Lung microvascular endothelial cell (primary cell): ENCODE measurements at regions not wholly inside any gene's neighbourhood (a gene's known extent, or its start where the extent isn't known, plus 50 kb on each side); places are given as distances from the start of the nearest gene placed in this dataset.

Experiments used
- DNase-seq, 2 donors: peaks; one replicate each; pipeline versions ENCODE4 v3.0.0 to v3.0.0-alpha.2; 2010; ENCODE audit warnings: low read depth in 2 of 2

DNA sequence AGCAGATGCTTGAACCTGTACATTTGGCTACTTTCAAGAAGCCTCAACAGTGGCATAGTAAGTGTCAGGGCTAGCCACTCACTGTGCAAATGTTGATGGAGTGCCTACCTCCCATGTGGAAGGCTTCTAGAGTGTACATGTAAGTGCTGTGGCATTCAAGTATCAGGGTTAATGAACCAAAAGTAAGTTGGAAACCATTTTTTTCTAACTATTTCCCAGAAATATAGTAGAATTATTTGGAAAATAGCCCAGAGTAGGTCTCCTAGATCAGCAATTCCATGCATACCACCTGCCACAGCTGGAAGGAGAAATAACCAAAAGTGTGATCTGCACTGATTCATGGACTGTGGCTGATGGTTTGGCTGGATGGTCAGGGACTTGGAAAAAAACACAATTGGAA lies 53.3 kb downstream of the FOXD1 start:
- no peak for DNase-seq

DNA sequence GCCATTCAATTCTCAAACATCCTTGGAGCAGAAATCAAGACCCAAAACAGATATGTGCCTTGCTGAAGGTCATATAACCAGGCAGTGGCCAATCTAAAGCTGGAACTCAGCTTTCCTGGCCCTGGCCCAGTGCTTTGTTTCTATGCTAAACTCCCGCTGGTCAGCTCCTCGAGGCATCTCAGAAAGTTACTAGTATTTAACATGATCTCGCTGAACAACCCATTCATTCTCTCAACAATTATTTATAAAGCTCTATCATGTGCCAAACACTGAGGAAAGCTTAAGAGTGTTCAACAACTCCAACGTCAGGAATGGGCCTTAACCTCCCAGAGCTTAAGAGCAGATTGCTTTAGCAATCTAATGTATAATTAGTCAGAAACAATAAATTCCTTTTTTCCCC lies 54.0 kb downstream of the FOXD1 start:
- no peak for DNase-seq

DNA sequence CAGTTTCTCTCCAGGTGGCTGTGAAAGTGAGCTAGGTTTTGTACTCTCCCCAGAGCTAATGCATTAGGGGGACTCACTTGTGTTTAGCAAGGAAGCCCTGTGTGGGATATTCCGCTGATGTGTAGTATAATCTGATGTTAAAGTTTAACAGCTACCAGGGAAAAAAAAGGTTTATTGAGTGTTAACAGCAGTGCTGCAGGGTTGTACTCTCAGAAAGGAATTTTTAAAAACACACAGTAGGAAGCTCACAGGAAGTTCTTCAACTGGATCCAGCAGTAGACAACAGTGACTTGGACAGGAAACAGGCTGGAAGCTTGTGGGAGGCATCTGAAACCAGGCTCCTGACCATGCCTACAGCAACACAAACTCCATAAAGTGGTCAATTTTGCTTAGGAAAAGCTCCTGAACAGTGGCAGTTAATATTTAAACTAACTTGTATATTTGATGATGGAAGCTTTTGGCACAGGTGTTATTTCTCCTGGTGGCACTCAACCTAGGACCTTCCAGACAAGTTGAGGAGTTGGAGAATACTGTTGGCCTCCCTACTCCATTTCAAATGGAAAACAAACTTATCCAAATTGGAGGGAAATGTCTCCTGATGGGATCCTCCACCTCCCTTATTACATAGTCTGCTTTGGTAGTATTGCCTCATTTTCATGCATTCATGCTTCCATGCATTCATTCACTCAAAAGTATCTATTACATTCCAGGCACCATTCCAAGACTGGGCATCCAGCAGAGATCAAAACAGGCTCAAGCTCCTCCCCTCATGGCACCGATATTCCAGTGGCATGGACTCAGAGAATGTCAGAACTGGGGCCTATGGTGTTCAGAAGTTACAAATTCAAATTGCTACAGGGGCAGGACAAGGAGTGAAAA lies 54.7 kb downstream of the FOXD1 start:
- peak; percentile 39 to 65 for DNase-seq

DNA sequence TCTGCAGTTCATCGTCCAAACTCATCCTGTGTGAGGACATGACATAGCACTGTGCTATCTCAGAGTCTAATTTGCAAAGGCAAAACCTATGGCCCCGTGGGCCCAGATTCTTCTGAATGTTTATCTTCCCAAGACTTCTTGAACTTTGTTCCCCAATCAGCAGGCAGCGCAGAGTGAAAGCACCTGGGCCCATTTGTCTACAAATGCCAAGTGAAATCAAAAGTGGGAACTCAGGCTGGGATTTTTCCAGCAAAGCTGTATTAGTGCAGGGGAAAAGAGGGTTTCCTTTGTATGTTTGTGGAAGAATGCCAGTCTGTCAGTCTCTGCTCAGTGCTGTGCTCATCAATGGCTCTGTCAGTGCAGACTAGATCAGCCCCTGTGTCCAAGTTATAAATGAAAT lies 55.8 kb downstream of the FOXD1 start:
- DNase-seq = peak in 1 of 2 donors; percentile 65

DNA sequence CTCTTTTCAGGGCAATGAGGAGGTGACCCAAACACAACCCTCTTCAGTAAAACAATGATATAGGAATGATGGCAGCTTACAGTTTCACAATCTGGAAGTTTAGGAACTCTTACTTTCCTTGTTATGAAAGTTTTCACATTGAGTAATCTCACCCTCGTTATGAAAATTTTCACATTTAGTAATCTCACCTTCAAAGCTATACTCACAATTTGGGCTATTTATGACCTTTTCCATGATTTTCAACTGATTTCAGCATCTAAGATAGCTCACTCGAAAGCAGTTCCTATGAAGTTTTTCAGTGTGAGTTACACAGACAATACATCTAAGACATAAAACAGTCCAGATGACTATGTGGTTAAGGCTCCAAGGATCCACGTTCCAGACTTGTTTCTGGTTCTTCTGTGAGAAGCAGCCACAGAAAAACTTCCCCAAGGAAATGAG lies 57.1 kb downstream of the FOXD1 start:
- no peak for DNase-seq

DNA sequence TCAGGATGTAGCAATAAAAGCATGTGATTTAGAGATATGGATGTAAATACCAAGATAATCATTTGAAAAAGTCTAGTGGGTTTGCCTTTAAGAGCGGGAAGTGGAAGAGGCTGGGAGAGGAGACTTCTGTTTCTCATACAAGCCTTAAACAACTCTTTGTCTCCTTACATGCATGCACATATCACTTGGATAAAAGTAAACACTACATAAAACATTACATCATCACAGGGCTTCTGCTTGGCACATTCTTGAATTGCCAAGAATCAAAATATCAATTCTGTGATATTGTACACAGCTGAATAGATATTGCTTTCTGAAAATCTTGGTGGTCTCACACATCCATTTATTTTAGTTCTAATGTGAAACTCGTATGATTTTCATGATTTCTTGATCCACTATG lies 57.6 kb downstream of the FOXD1 start:
- DNase-seq = no peak

DNA sequence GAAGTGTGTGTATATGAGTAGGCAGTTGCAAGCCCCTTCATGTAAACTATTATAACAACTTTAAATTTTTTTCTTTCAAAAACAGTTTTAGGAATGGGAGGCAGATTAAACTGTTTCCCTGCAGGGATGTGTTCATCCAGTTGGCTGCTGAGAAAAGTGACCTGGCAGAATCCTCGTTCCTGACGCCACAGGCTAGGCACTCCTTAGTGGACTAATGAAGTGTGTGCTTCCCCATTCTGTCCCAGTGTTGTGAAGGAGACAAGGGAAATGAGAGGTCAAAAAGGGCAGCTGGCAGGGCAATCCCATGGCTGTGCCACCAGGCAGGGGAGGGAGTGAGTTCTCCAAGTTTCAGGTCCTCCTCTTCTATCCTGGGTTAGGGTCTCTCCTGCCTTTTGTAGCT lies 59.8 kb downstream of the FOXD1 start:
- no peak for DNase-seq

DNA sequence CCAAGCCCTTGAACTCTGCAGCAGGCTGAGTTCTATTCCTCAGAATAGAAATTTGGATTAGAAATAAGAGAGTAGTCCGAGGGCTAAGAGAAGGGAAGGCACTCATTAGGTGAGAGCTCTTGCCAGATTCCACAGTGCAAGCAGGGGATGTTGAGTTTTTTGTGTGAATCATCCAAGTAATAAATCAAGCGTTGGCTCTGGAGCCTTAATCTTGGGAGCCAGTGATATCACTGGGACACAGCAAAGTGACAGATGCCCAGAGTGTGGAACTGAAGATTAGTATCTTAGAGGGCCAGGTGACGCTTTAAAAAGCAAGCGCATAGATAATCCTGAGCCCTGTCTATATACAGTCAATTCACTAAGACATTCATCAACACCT lies 60.3 kb downstream of the FOXD1 start:
- no peak for DNase-seq

DNA sequence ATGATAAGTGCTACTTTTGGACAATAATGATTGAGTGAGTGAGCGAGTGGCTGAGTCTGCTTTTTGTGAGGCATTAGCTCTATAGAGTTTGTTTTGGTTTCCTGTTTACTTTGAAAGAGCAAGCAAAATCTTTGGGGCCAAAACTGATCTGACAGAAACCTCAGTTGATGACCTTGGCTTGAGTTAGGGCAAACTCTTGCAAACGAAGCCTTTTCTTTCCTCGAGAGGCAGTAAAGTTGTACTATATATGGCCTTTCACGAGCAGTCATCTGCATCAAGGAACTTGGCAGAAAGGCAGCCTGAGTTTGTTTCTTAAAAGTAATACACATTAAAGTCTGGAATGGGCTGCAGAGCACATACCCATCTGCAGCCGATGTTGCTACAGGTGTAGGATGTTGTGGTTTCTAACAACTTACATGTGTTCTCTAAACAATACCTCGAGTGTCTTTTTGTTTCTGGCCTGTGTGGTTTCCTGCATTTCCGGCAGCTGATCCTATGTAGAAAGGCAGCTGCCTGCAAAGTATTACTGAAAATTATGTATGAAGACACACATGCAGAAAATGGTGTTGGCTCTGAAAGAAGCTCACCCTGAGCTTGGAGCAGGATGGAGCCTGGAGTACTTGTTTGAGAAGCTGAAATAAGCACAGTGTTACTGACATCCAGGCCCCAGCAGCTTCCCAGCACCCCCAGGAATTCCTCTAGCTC lies 60.8 kb downstream of the FOXD1 start:
- DNase-seq = peak in 1 of 2 donors; percentile 62

DNA sequence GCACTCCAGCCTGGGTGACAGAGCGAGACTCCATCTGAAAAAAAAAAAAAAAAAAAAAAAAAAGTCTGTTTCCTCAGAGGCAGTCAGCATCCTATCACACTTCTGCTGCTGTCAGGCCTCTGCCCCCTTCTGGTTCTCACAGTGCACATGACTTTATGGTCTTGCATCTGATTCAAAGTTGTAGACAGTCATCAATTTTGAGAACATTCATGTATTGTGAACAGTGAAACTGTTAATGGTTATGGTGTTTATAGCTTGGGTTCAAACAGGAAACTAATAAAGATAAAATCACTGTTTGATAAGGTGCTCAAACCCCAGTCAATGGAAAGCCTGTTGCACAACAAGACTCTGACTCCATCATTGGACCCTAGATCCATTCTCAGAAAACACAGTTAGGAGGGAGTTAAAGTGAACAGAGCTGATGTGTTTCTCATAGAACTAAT lies 61.4 kb downstream of the FOXD1 start:
- no peak for DNase-seq

DNA sequence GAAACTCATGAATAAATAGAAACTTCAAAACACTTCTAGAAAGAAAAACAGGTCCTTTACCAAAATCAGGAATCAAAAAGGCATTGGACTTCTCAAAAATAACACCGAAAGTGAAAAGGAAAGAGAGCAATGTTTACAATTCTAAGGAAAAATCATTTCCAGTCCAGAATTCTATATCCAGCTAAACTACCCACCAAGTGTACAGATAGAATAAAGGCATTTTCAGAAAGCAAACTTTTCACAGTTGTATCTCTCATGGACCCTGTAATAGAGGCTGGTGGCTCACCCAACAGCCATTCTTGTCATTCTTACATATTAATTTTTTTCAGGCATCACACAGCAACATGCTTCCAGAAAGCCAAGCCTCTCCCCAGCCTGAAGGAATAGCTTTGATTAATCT lies 63.7 kb downstream of the FOXD1 start:
- DNase-seq = no peak

DNA sequence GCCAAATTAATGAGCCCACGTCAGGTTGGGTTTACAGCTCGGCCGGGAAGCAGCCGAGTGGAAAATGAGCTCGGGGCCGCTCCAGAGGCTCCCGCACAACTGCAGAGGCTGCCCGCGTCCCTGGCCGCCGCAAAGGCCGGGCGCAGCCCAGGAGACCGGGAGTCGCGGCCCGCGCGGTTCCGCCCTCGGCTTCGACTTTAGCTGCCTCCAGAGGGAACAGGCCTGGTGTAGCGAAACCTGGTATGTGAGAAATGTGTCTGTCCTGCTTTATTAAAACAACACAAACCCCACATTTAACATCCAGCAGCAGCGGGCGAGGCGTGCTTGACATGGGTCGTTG lies 66.2 kb downstream of the FOXD1 start:
- DNase-seq = no peak

DNA sequence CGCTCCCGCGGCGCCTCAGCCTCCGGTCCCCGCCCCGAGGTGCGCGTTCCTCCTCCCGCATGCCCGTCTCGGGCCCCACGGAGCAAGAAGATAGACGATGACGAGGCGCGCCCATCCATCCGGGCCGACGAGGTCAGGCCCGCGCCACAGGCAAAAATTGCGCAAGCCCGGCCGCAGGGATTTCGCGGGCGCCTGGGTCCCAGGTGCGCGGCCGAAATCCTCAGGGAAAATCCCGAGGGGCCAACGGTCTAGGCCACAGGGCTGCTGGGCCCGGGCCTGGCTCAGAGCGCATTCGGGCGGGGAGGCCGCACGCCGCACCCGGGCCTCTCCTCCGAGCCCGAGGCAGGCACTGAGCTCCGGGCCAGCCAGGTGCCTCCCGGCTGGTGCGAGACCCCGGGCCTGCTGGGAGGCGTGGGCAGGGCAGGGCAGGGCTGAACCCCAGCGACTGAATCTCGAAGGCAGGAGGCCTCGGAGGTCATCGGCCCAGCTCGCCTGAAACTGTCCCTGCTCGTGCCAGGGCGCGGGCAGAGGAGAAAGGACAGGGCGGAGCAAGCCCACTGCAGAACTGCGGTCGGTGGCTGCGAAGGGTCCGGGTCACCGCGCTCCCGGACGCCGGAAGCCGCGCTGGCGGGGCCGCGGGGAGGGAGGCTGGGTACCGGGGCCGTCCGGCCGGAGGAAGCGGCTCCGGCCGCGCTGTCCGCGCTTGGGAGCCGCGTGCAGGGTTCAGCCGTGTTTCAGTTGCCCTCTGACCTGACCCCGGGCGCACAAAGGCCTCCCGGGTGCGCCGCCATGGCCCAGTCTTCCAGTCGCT lies 66.8 kb downstream of the FOXD1 start:
- DNase-seq = no peak

DNA sequence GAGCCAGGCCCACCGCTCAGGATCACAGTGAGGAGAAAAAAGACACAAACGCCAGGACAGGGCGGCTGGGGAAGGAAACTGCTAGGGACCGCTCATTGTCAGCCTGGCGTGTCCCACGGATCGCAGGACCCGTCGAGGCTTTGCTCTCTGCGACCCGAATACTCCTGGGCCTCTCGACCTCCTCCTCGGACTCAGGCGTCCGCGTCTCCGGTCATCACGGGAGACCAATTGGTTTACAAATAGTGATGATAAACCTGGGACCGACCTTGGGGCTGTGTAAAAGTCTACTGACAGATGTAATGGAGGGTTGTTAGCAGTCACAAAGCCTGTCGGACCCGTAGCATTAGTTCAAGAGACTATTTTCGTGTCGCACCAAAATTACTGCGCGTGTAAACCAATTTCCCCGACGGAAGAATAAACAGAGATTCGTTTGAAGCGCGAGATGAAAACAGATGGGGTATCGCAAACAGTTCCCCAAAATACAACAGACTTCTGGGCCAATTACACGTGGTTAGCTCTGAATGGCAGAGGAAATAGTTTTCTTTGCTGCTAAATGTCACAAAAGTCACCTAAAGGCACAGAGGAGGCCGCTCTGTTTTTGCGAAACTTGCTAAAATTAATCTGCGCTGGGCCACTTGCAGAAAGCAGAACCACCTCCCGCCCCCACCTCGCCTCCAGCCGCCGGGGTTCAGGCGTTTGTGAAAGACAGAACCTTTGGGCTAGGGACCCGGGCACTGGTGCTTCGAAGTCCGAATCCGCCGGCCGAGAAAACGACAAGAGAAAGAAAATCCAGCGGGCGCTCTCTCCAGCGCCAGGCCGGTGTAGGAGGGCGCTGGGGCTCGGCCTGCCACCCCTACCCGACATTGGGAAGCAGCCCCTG lies 67.6 kb downstream of the FOXD1 start:
- DNase-seq = no peak

DNA sequence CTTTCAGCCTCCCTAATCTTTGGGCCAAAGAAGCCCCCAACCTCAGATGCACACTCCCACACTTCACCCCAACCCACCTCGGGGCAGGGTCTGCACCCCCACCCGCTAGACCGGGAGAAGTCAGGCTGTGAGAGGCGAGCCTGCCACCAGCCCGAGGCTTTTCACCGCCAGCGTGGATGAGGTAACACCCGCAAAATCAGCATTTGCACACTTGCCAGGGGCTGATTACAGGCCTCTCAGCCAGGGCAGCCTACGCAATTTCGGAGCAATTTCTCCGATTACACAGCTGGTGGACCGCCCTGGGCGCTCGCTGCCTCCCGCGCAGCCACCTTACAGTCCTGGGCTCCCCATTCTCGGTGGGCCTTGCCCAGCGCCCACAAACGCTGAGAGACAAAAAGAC lies 68.5 kb downstream of the FOXD1 start:
- no peak for DNase-seq

DNA sequence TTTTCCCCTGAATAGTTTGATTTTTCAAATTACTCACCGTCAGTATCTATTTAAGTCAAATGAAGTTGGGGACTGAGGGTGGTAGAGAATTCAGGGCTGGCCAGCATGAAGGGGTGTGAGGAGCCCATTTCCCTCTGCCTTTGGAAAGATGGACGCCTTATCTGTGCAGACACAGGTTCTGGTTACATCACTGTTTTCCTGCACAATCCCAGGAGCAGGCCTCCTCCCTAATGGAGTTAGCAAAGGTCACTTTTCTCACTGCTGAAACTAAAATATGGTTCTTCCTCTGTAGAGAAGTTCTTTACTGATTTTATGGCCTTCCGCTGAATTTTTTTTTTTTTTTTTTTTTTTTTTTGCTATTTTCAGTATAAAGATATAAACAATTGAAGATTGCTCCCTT lies 69.1 kb downstream of the FOXD1 start:
- no peak for DNase-seq

DNA sequence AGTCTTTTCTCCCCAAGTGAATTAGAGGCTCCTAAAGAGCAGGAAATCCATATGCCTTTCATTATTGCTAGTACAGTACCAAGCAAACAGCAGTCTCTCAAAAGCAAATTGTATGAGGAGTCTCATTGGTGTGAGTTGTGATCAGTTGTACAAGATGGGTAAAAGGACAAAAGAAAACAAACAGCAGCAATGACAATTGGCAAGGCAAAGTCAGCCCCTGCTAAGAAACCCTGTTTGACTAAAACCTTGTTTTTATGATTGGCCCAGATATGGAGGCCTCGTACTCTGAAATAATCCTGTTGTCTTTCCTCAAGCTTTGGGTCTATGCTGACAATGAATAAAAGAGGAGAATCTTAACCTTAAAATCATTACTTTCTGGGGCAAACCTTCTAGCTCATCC lies 69.8 kb downstream of the FOXD1 start:
- no peak for DNase-seq

DNA sequence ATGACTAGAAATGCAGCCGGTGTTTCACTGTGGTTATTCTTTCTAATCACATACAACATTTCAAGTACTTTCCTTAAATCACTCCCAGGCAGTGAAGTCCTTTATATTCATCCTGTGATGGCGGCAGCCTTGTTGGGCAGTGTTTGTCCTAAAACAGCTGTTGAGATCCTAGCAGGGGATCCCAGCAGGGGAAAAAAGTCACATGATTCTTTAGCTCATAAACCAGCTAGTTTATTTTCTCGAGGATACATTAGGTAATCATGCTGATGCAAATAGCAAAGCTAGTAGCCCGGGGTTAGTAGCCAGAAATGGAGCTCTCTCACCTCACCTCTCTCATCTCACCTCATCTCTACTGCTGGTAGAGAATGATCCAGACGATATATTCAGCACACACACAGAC lies 70.5 kb downstream of the FOXD1 start:
- DNase-seq = no peak

DNA sequence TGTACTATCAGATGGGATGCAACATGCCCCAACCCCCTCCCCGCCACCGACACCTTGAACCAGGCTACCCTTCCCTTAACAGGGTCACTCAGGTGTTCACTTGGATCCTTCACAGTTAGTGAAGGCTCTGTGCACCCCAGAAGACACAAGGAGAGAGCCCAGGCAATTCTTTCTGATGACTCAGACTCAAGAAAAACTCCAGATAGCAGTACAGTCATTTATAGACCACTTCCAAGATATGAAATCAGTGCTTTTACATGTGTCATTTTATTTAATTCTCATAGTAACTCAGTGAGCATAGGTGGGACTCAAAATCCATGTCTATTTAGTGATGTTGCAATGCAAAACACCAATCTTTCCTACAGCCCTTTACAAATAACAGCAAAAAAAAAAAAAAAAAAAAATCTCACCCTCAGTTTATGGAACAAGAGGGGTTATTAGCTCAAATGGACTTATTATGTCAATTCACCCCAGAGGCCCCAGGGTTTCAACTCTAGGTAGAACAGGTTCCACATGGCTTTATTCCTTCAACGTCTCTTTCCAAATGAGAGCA lies 71.9 kb downstream of the FOXD1 start:
- no peak for DNase-seq

DNA sequence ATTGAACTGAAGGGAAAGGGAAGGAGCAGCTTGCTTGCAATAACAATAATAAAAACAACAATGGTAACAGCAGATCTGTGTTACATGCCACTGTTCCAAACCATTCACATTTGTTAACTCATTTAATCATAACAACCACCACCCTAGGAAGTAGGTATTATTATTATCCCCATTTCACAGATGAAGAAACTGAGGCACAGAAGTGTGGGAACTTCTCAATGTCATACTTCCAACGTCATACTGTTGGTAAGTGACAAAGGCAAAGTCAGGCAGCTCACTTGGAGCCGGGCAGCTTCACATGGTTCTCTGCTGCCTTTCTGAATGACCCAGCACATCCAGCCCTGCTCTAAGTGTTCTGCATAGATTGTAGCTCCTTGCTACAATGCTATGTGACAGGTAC lies 72.6 kb downstream of the FOXD1 start:
- no peak for DNase-seq

DNA sequence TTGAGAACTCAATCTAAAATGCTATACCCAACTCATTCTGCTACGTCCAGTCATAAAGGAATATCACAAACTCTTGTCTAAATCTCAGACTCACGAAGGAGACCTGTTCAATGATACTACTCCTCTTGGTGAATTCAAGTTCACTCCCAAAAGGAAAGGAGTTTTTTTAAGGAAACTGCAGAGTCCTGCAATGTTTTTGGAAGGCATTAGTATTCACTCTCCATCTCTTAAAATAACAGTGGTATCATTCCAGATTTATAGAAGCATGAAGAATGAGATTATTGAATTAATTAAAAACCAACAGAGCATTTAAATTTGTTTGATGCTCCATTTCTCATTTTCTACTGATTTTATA lies 73.4 kb downstream of the FOXD1 start:
- DNase-seq = no peak
